HCT116 (cell line): ENCODE measurements at regions not wholly inside any gene's neighbourhood (a gene's known extent, or its start where the extent isn't known, plus 50 kb on each side); places are given as distances from the start of the nearest gene placed in this dataset.

Source experiments
- CTCF ChIP-seq, 3 experiments: fragments of 200-600 bp in 1 of 3; sonication (generic) in 1 of 3; IDR thresholded peaks in 2 of 3; conservative IDR thresholded peaks in 1 of 3; 2 replicates each; pipeline ENCODE4 v1.5.1; 2012 to 2017; ENCODE audit warnings: low read depth in 2 of 3, low read length in 2 of 3, antibody characterized with exemption in 1 of 3, borderline replicate concordance in 1 of 3, control low read depth in 1 of 3, mild to moderate bottlenecking in 1 of 3, mixed read lengths in 1 of 3, mixed run types in 1 of 3, moderate library complexity in 1 of 3; ENCODE audit not compliant: insufficient read depth in 1 of 3
- EZH2phosphoT487 ChIP-seq: fragments of 200-600 bp; IDR thresholded peaks from 2 replicates; pipeline ENCODE4 v1.6.1; 2018; ENCODE audit warnings: antibody characterized with exemption, borderline replicate concordance
- POLR2A ChIP-seq: IDR thresholded peaks from 2 replicates; pipeline ENCODE4 v1.7.0; 2011; ENCODE audit warnings: borderline replicate concordance; ENCODE audit not compliant: insufficient read depth, insufficient read length; ENCODE audit errors: extremely low read depth
- POLR2AphosphoS5 ChIP-seq: IDR thresholded peaks from 2 replicates; pipeline ENCODE4 v1.6.1; 2011; ENCODE audit warnings: mild to moderate bottlenecking, low read depth, low read length, moderate library complexity
- RAD21 ChIP-seq: IDR thresholded peaks from 2 replicates; pipeline ENCODE4 v1.6.1; 2012; ENCODE audit warnings: low read depth, mild to moderate bottlenecking
- SIN3A ChIP-seq: IDR thresholded peaks from 2 replicates; pipeline ENCODE4 v1.6.1; 2012; ENCODE audit warnings: low read depth
- SP1 ChIP-seq: IDR thresholded peaks from 2 replicates; pipeline ENCODE4 v1.6.1; 2012; ENCODE audit warnings: low read depth
- SRF ChIP-seq: IDR thresholded peaks from 2 replicates; pipeline ENCODE4 v1.6.1; 2012; ENCODE audit warnings: low read depth
- YY1 ChIP-seq: IDR thresholded peaks from 2 replicates; pipeline ENCODE4 v1.6.1; 2011; ENCODE audit warnings: low read length, low read depth, moderate library complexity, mild to moderate bottlenecking; ENCODE audit not compliant: insufficient replicate concordance; ENCODE audit errors: extremely low read depth
- ZBTB33 ChIP-seq: IDR thresholded peaks from 2 replicates; pipeline ENCODE4 v1.6.1; 2011; ENCODE audit warnings: mild to moderate bottlenecking, low read length, moderate library complexity; ENCODE audit not compliant: insufficient replicate concordance; ENCODE audit errors: extremely low read depth
- TF ChIP-seq, protein P1 (sequence below): IDR thresholded peaks from 2 replicates; pipeline ENCODE4 v1.6.1; 2012

DNA sequence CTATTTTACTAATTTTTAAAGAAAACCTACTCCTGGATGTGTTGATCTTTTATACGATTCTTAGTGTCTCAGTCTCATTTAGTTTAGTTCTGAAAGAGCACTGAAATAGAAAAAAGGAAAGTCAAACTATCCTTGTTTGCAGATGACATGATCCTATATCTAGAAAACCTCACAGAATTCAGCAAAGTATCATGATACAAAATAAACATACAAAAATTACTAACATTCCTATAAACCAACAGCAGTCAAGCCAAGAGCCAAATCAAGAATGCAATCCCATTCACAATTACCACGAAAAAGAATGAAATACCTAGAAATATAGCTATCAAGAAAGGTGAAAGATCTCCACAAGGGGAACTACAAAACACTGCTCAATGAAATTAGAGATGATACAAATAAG is 225.8 kb upstream of the CDH18 start:
- TF ChIP-seq SIN3A (no peak), CTCF (IDR thresholded peaks at IDR 0.05 in 2 of 3, conservative IDR thresholded peaks at IDR 0.05 in 1 of 3; ENCODE audit: borderline replicate concordance in 1 of 3, insufficient read depth in 1 of 3, low read depth in 2 of 3, low read length in 2 of 3) (no peak), SP1 (no peak), YY1 (no peak), POLR2A (no peak), SRF (no peak), EZH2phosphoT487 (no peak), ZBTB33 (no peak), POLR2AphosphoS5 (no peak), RAD21 (no peak)
- TF ChIP-seq, protein P1, sequence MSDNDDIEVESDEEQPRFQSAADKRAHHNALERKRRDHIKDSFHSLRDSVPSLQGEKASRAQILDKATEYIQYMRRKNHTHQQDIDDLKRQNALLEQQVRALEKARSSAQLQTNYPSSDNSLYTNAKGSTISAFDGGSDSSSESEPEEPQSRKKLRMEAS: no peak
